ENCODE measurements at regions not wholly inside any gene's neighbourhood (a gene's known extent, or its start where the extent isn't known, plus 50 kb on each side); places are given as distances from the start of the nearest gene placed in this dataset.

DNA sequence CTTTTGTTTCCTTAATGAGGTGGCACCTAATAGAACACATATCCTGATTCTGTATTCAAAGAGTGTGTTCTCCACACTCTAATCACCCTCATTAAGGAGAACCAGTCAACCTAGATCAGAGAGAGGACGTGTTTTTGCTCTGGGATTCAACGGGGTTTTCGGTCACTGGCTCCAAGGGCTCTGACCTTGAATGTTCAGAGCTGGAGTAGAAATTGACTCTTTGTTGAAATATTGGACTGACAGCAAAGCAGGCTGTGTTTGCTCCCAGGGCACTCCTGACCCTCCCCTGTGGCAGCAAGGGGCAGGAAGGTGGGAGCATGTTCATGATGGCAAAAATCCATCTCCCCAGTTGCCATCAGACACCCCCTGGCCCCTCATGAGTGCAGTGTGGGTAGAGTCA is 1193.0 kb downstream of the AACS start (continued):
- TF ChIP-seq CEBPB (IDR thresholded peaks at IDR 0.05; ENCODE audit: low read depth, low read length) = no peak
- TF ChIP-seq JUND (IDR thresholded peaks at IDR 0.05; ENCODE audit: low read length) = no peak
- no peak for TF ChIP-seq SIN3A (conservative IDR thresholded peaks at IDR 0.05 in 1 of 2, IDR thresholded peaks at IDR 0.05 in 1 of 2; ENCODE audit: low read depth in 1 of 2, low read length in 2 of 2)
- no peak for TF ChIP-seq RBBP5 (IDR thresholded peaks at IDR 0.05; ENCODE audit: borderline replicate concordance, low read depth, low read length)
- TF ChIP-seq BRCA1 (IDR thresholded peaks at IDR 0.05; ENCODE audit: low read depth, low read length) = no peak
- no peak for TF ChIP-seq RFX5 (IDR thresholded peaks at IDR 0.05; ENCODE audit: borderline replicate concordance, low read depth, low read length)
- TF ChIP-seq, protein P1, sequence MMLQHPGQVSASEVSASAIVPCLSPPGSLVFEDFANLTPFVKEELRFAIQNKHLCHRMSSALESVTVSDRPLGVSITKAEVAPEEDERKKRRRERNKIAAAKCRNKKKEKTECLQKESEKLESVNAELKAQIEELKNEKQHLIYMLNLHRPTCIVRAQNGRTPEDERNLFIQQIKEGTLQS (IDR thresholded peaks at IDR 0.05; ENCODE audit: insufficient read depth, low read depth, low read length) = no peak
- TF ChIP-seq NANOG (IDR thresholded peaks at IDR 0.05; ENCODE audit: insufficient read depth, low read depth, low read length, poor library complexity, severe bottlenecking) = no peak
